ENCODE measurements at regions not wholly inside any gene's neighbourhood (a gene's known extent, or its start where the extent isn't known, plus 50 kb on each side); places are given as distances from the start of the nearest gene placed in this dataset.

- no peak overlapping the region for H3K4me3 ChIP-seq (ENCODE audit: low read length)
- H3K27me3 ChIP-seq (ENCODE audit: low read length): no peaks in the 10 kb centered on the region
- no peaks in the 10 kb centered on the region for H3K4me1 ChIP-seq (ENCODE audit: low read length)
- H3K9ac ChIP-seq (ENCODE audit: low read length): no peak overlapping the region
- DNase-seq: peak; percentile 22
- H3K4me2 ChIP-seq (ENCODE audit: low read depth, low read length, poor library complexity, severe bottlenecking): no peak overlapping the region
- H3K27ac ChIP-seq (ENCODE audit: low read length): no peak overlapping the region
- H3K9me3 ChIP-seq (ENCODE audit: low read length): no peaks in the 10 kb centered on the region
- H3K36me3 ChIP-seq (ENCODE audit: insufficient read depth, low read length): no peaks in the 10 kb centered on the region
- no peaks in the 10 kb centered on the region for H4K20me1 ChIP-seq (ENCODE audit: insufficient read depth, low read depth, low read length)
- H2AFZ ChIP-seq (ENCODE audit: low read length): no peak overlapping the region
- no peaks in the 10 kb centered on the region for H3K9me2 ChIP-seq (replicated peaks; ENCODE audit: insufficient read depth, low read length)
- H3K79me2 ChIP-seq (ENCODE audit: low read length): no peaks in the 10 kb centered on the region
Measured at GRCh38 chr1:5664081-5664768, 328.0 kb downstream of the NPHP4 start.

- no peaks in the 10 kb centered on the region for H3K9me2 ChIP-seq (replicated peaks; ENCODE audit: insufficient read depth, low read length)
- no peak overlapping the region for H3K9ac ChIP-seq (ENCODE audit: low read length)
Measured at GRCh38 chr1:5662744-5663126, 329.5 kb downstream of the NPHP4 start.

GRCh38 chr1:5662086-5662743 is 330.0 kb downstream of the NPHP4 start:
- peak; percentile 1 for DNase-seq

More at GRCh38 chr1:5662744-5663126, 329.5 kb downstream of the NPHP4 start:
- H4K20me1 ChIP-seq (ENCODE audit: insufficient read depth, low read depth, low read length): no peaks in the 10 kb centered on the region
- no peaks in the 10 kb centered on the region for H3K27me3 ChIP-seq (ENCODE audit: low read length)
- H3K4me3 ChIP-seq (ENCODE audit: low read length): no peak overlapping the region
- no peaks in the 10 kb centered on the region for H3K36me3 ChIP-seq (ENCODE audit: insufficient read depth, low read length)
- H3K9me3 ChIP-seq (ENCODE audit: low read length): no peaks in the 10 kb centered on the region
- no peaks in the 10 kb centered on the region for H3K79me2 ChIP-seq (ENCODE audit: low read length)
- no peaks in the 10 kb centered on the region for H3K4me1 ChIP-seq (ENCODE audit: low read length)
- no peak overlapping the region for H3K4me2 ChIP-seq (ENCODE audit: low read depth, low read length, poor library complexity, severe bottlenecking)
- no peak overlapping the region for H3K27ac ChIP-seq (ENCODE audit: low read length)
- no peak overlapping the region for H2AFZ ChIP-seq (ENCODE audit: low read length)
- DNase-seq: peak; percentile 10

GRCh38 chr1:5661196-5662085 is 330.8 kb downstream of the NPHP4 start:
- Histone ChIP-seq H3K79me2 (ENCODE audit: low read length) (no peaks in the 10 kb centered on the region), H3K9me2 (replicated peaks; ENCODE audit: insufficient read depth, low read length) (no peaks in the 10 kb centered on the region), H3K4me1 (ENCODE audit: low read length) (no peaks in the 10 kb centered on the region), H3K4me3 (ENCODE audit: low read length) (no peak overlapping the region), H4K20me1 (ENCODE audit: insufficient read depth, low read depth, low read length) (no peaks in the 10 kb centered on the region), H3K27me3 (ENCODE audit: low read length) (no peaks in the 10 kb centered on the region), H3K27ac (ENCODE audit: low read length) (no peak overlapping the region), H3K36me3 (ENCODE audit: insufficient read depth, low read length) (no peaks in the 10 kb centered on the region), H3K9ac (ENCODE audit: low read length) (no peak overlapping the region), H2AFZ (ENCODE audit: low read length) (no peak overlapping the region), H3K9me3 (ENCODE audit: low read length) (no peaks in the 10 kb centered on the region), H3K4me2 (ENCODE audit: low read depth, low read length, poor library complexity, severe bottlenecking) (no peak overlapping the region)
- DNase-seq: peak; percentile 12

More at GRCh38 chr1:5662086-5662743, 330.0 kb downstream of the NPHP4 start:
- Histone ChIP-seq H2AFZ (ENCODE audit: low read length) (no peak overlapping the region), H3K9me2 (replicated peaks; ENCODE audit: insufficient read depth, low read length) (no peaks in the 10 kb centered on the region), H4K20me1 (ENCODE audit: insufficient read depth, low read depth, low read length) (no peaks in the 10 kb centered on the region), H3K4me2 (ENCODE audit: low read depth, low read length, poor library complexity, severe bottlenecking) (no peak overlapping the region), H3K27me3 (ENCODE audit: low read length) (no peaks in the 10 kb centered on the region), H3K27ac (ENCODE audit: low read length) (no peak overlapping the region), H3K9me3 (ENCODE audit: low read length) (no peaks in the 10 kb centered on the region), H3K4me1 (ENCODE audit: low read length) (no peaks in the 10 kb centered on the region), H3K9ac (ENCODE audit: low read length) (no peak overlapping the region), H3K79me2 (ENCODE audit: low read length) (no peaks in the 10 kb centered on the region), H3K36me3 (ENCODE audit: insufficient read depth, low read length) (no peaks in the 10 kb centered on the region), H3K4me3 (ENCODE audit: low read length) (no peak overlapping the region)

- Histone ChIP-seq H3K9me3 (ENCODE audit: low read length) (no peaks in the 10 kb centered on the region), H3K4me1 (ENCODE audit: low read length) (no peaks in the 10 kb centered on the region), H3K27ac (ENCODE audit: low read length) (no peak overlapping the region), H3K79me2 (ENCODE audit: low read length) (no peaks in the 10 kb centered on the region), H3K9ac (ENCODE audit: low read length) (no peak overlapping the region), H3K4me2 (ENCODE audit: low read depth, low read length, poor library complexity, severe bottlenecking) (no peak overlapping the region), H3K27me3 (ENCODE audit: low read length) (no peaks in the 10 kb centered on the region), H3K4me3 (ENCODE audit: low read length) (no peak overlapping the region), H2AFZ (ENCODE audit: low read length) (no peak overlapping the region), H3K9me2 (replicated peaks; ENCODE audit: insufficient read depth, low read length) (no peaks in the 10 kb centered on the region), H4K20me1 (ENCODE audit: insufficient read depth, low read depth, low read length) (no peaks in the 10 kb centered on the region), H3K36me3 (ENCODE audit: insufficient read depth, low read length) (no peaks in the 10 kb centered on the region)
- DNase-seq: peak; percentile 28
Measured at GRCh38 chr1:5660141-5660935, 331.9 kb downstream of the NPHP4 start.

- Histone ChIP-seq H3K9me3 (ENCODE audit: low read length) (no peaks in the 10 kb centered on the region), H3K9ac (ENCODE audit: low read length) (no peak overlapping the region), H2AFZ (ENCODE audit: low read length) (no peak overlapping the region), H3K36me3 (ENCODE audit: insufficient read depth, low read length) (no peaks in the 10 kb centered on the region), H4K20me1 (ENCODE audit: insufficient read depth, low read depth, low read length) (no peaks in the 10 kb centered on the region), H3K9me2 (replicated peaks; ENCODE audit: insufficient read depth, low read length) (no peaks in the 10 kb centered on the region), H3K27ac (ENCODE audit: low read length) (no peak overlapping the region), H3K27me3 (ENCODE audit: low read length) (no peaks in the 10 kb centered on the region), H3K4me3 (ENCODE audit: low read length) (no peak overlapping the region), H3K4me1 (ENCODE audit: low read length) (no peaks in the 10 kb centered on the region), H3K4me2 (ENCODE audit: low read depth, low read length, poor library complexity, severe bottlenecking) (no peak overlapping the region), H3K79me2 (ENCODE audit: low read length) (no peaks in the 10 kb centered on the region)
- peak; percentile 10 for DNase-seq
Measured at GRCh38 chr1:5659606-5660005, 332.6 kb downstream of the NPHP4 start.

GRCh38 chr1:5658340-5659316 is 333.6 kb downstream of the NPHP4 start:
- H3K9me2 ChIP-seq (replicated peaks; ENCODE audit: insufficient read depth, low read length): no peaks in the 10 kb centered on the region
- no peaks in the 10 kb centered on the region for H3K79me2 ChIP-seq (ENCODE audit: low read length)
- no peak overlapping the region for H3K27ac ChIP-seq (ENCODE audit: low read length)
- no peaks in the 10 kb centered on the region for H4K20me1 ChIP-seq (ENCODE audit: insufficient read depth, low read depth, low read length)
- no peaks in the 10 kb centered on the region for H3K36me3 ChIP-seq (ENCODE audit: insufficient read depth, low read length)
- no peaks in the 10 kb centered on the region for H3K4me1 ChIP-seq (ENCODE audit: low read length)
- H3K9ac ChIP-seq (ENCODE audit: low read length): no peak overlapping the region
- H3K27me3 ChIP-seq (ENCODE audit: low read length): no peaks in the 10 kb centered on the region
- H2AFZ ChIP-seq (ENCODE audit: low read length): no peak overlapping the region
- no peaks in the 10 kb centered on the region for H3K9me3 ChIP-seq (ENCODE audit: low read length)
- DNase-seq: no peak
- H3K4me3 ChIP-seq (ENCODE audit: low read length): no peak overlapping the region
- no peak overlapping the region for H3K4me2 ChIP-seq (ENCODE audit: low read depth, low read length, poor library complexity, severe bottlenecking)

Data from Karpas-422 (cell line).